ENCODE measurements at regions not wholly inside any gene's neighbourhood (a gene's known extent, or its start where the extent isn't known, plus 50 kb on each side); places are given as distances from the start of the nearest gene placed in this dataset.

- no peak for TF ChIP-seq CTCF (IDR thresholded peaks at IDR 0.05)
- TF ChIP-seq POLR2A (IDR thresholded peaks at IDR 0.05), result no peak
These were observed 361.6 kb downstream of the YTHDC2 start for GRCh38 chr5:113875096-113875495.

Measured in ovary (tissue), 3 donors.